ENCODE measurements at regions not wholly inside any gene's neighbourhood (a gene's known extent, or its start where the extent isn't known, plus 50 kb on each side); places are given as distances from the start of the nearest gene placed in this dataset.

DNA sequence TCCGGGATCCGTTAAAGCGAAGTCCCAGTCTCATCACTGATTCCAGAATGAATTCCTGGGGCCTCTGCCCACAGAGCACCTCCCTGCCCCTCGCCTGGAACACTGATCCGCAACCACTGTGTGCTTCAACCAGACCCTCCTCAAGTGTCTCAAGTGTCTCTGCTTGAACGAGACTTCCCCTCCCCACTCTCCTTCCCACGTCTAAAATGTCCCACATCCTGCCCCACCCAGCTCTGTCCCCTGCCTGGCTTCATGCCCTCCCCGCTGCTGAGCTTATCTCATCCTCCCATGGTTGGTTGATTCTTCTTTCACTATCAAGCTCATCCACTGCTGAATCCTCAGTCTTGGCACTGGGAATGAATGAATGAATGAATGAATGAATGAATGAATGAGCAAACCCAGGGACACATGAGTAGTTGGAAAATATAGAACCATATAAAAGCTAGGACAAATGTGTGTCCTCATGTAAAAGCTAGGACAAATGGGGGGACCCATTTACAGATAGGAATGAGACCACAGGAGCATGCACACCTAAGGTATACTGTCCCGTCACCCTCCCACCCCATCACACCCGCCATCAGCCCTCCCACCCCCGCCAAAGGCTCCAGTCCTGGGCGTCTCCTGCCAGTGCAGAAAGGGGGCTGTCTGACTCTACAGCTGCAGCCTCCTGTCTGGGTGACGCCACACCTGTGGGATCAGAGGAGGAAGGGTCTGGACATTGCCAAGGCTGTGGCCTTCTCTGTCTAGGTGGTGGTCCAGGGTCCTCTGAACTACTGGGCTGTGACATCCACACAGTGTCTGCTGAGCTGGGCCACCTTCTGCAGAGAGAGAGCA, 71.4 kb upstream of the LINC01488 start:
- H3K36me3 ChIP-seq (ENCODE audit: control insufficient read depth in 2 of 2, extremely low read depth in 1 of 2, insufficient read depth in 2 of 2, low read length in 2 of 2), result no peaks in the 10 kb centered on the region
- H3K9me3 ChIP-seq (replicated peaks; ENCODE audit: control insufficient read depth, insufficient read depth, low read length), result no peaks in the 10 kb centered on the region
- H3K9me1 ChIP-seq (replicated peaks; ENCODE audit: control insufficient read depth, extremely low read depth, insufficient read depth, low read length), result no peaks in the 10 kb centered on the region
- no peaks in the 10 kb centered on the region for H3K79me2 ChIP-seq (ENCODE audit: control insufficient read depth, insufficient read depth, low read length)
- no peak overlapping the region for H3K27ac ChIP-seq (ENCODE audit: insufficient read depth, low read depth, low read length)
- ChIA-PET CTCF (interaction anchor here (0.7 to 1.2 kb wide), 3 partner anchors 41 to 279 kb away, joined by 3 to 5 read pairs (median 4); no protein-coding TSS in a partner anchor), POLR2A (no interaction called here)
- H3K4me3 ChIP-seq (replicated peaks in 1 of 3; ENCODE audit: insufficient read depth in 1 of 3, low read depth in 1 of 3, low read length in 3 of 3), result no peak overlapping the region
- H2AFZ ChIP-seq (ENCODE audit: low read depth, low read length), result no peak overlapping the region
- H3K27me3 ChIP-seq (ENCODE audit: control insufficient read depth in 2 of 2, insufficient read depth in 2 of 2, low read length in 2 of 2), result no peaks in the 10 kb centered on the region
- no peak overlapping the region for H3K9ac ChIP-seq (replicated peaks; ENCODE audit: extremely low read depth, insufficient read depth, low read length)
- no TSS peak for BruUV-seq (replicated peaks)
- TF ChIP-seq, protein P1, sequence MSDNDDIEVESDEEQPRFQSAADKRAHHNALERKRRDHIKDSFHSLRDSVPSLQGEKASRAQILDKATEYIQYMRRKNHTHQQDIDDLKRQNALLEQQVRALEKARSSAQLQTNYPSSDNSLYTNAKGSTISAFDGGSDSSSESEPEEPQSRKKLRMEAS (IDR thresholded peaks at IDR 0.05; ENCODE audit: insufficient read depth, insufficient read length), result no peak
- TF ChIP-seq GATA2 (IDR thresholded peaks at IDR 0.05; ENCODE audit: insufficient read depth, insufficient read length, low read depth, low read length) (no peak), MYC (IDR thresholded peaks at IDR 0.05; ENCODE audit: low read depth, low read length) (no peak), EZH2 (IDR thresholded peaks at IDR 0.05; ENCODE audit: borderline replicate concordance, low read depth, low read length, severe bottlenecking) (no peak), POLR2A (IDR thresholded peaks at IDR 0.05; ENCODE audit: low read depth, low read length) (no peak), JUN (IDR thresholded peaks at IDR 0.05; ENCODE audit: borderline replicate concordance, insufficient read depth, insufficient read length, low read depth) (no peak), POLR2AphosphoS5 (IDR thresholded peaks at IDR 0.05; ENCODE audit: insufficient read depth, low read depth, low read length) (no peak), FOS (IDR thresholded peaks at IDR 0.05; ENCODE audit: borderline replicate concordance, insufficient read depth, low read length) (no peak)
- TF ChIP-seq, protein P2, sequence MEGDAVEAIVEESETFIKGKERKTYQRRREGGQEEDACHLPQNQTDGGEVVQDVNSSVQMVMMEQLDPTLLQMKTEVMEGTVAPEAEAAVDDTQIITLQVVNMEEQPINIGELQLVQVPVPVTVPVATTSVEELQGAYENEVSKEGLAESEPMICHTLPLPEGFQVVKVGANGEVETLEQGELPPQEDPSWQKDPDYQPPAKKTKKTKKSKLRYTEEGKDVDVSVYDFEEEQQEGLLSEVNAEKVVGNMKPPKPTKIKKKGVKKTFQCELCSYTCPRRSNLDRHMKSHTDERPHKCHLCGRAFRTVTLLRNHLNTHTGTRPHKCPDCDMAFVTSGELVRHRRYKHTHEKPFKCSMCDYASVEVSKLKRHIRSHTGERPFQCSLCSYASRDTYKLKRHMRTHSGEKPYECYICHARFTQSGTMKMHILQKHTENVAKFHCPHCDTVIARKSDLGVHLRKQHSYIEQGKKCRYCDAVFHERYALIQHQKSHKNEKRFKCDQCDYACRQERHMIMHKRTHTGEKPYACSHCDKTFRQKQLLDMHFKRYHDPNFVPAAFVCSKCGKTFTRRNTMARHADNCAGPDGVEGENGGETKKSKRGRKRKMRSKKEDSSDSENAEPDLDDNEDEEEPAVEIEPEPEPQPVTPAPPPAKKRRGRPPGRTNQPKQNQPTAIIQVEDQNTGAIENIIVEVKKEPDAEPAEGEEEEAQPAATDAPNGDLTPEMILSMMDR (IDR thresholded peaks at IDR 0.05; ENCODE audit: extremely low read depth in 1 of 2, insufficient read depth in 1 of 2, low read depth in 1 of 2, low read length in 2 of 2), result no peak
- FAIRE-seq (no peak), DNase-seq (ENCODE audit: low read depth, low spot score) (no peak)
- H4K20me1 ChIP-seq (replicated peaks; ENCODE audit: control insufficient read depth, extremely low read depth, insufficient read depth, low read length), result no peaks in the 10 kb centered on the region
- intact Hi-C loops (cut with micrococcal nuclease), result no loop called here
- no peaks in the 10 kb centered on the region for H3K4me1 ChIP-seq (ENCODE audit: control insufficient read depth, extremely low read depth, insufficient read depth, low read length)
- dilution Hi-C loops (cut with MboI; ENCODE audit: extremely low pct_ligation_motif_present, low sequenced_read_pairs), result no loop called here
- no peak overlapping the region for H3K4me2 ChIP-seq (ENCODE audit: insufficient read depth, low read length)
